Ectodermal cell (in vitro differentiated cells): ENCODE measurements at regions not wholly inside any gene's neighbourhood (a gene's known extent, or its start where the extent isn't known, plus 50 kb on each side); places are given as distances from the start of the nearest gene placed in this dataset.
"Not testable (repeated sequence)": the region's sequence is repeated elsewhere in the genome, so short reads cannot be mapped to it uniquely, and the experiment has no call there.

Source experiments
- H3K27ac ChIP-seq: 2 replicates; pipeline ENCODE4 v1.7.0; 2013; ENCODE audit warnings: mild to moderate bottlenecking, low read depth, low read length; ENCODE audit not compliant: insufficient read depth, poor library complexity, severe bottlenecking
- H3K27me3 ChIP-seq: 2 replicates; pipeline ENCODE4 v1.7.0; 2013; ENCODE audit warnings: mild to moderate bottlenecking, low read length; ENCODE audit not compliant: insufficient read depth, control insufficient read depth, poor library complexity, severe bottlenecking
- H3K36me3 ChIP-seq: one replicate; pipeline ENCODE4 v1.7.0; 2013; ENCODE audit warnings: low read length; ENCODE audit not compliant: control insufficient read depth, insufficient read depth
- H3K4me1 ChIP-seq: one replicate; pipeline ENCODE4 v1.7.0; 2013; ENCODE audit warnings: low read length; ENCODE audit not compliant: control insufficient read depth, insufficient read depth
- H3K4me3 ChIP-seq: 2 replicates; pipeline ENCODE4 v1.7.0; 2013; ENCODE audit warnings: low read depth, low read length, control low read depth; ENCODE audit not compliant: insufficient read depth
- H3K9me3 ChIP-seq: 2 replicates; pipeline ENCODE4 v1.7.0; 2013; ENCODE audit warnings: mild to moderate bottlenecking, low read length, moderate library complexity; ENCODE audit not compliant: control insufficient read depth
- WGBS, 2 experiments: methylation state at CpG; one replicate each; pipeline ENCODE4 v1.1.7; 2013; ENCODE audit warnings: missing lambda C conversion rate in 2 of 2; 5-methylcytosine and 5-hydroxymethylcytosine counted together

- Histone ChIP-seq H3K4me1 (no peaks in the 10 kb centered on the region), H3K4me3 (no peak overlapping the region), H3K27ac (no peak overlapping the region), H3K36me3 (no peaks in the 10 kb centered on the region), H3K9me3 (no peaks in the 10 kb centered on the region), H3K27me3 (no peaks in the 10 kb centered on the region)
- WGBS, 2 experiments = 86% methylated on average over 22 to 23 of the region's 23 CpGs
Observed at GRCh38 chr22:48824712-48825651, 1002.7 kb downstream of the BRD1 start.

- WGBS, 2 experiments = 94 to 96% methylated on average over 12 of the region's 12 CpGs
- H3K4me3 ChIP-seq = no peak overlapping the region
Observed at GRCh38 chr22:48823941-48824340, 1003.7 kb downstream of the BRD1 start.

GRCh38 chr22:48822278-48823233, 1005.1 kb downstream of the BRD1 start:
- Histone ChIP-seq H3K4me1 (no peaks in the 10 kb centered on the region), H3K27ac (no peak overlapping the region), H3K9me3 (no peaks in the 10 kb centered on the region), H3K36me3 (no peaks in the 10 kb centered on the region), H3K27me3 (no peaks in the 10 kb centered on the region), H3K4me3 (no peak overlapping the region)
- WGBS, 2 experiments = 95 to 97% methylated on average over 19 of the region's 19 CpGs

More at GRCh38 chr22:48823941-48824340, 1003.7 kb downstream of the BRD1 start:
- H3K27ac ChIP-seq = no peak overlapping the region
- no peaks in the 10 kb centered on the region for H3K9me3 ChIP-seq
- H3K27me3 ChIP-seq = no peaks in the 10 kb centered on the region
- H3K4me1 ChIP-seq = no peaks in the 10 kb centered on the region
- no peaks in the 10 kb centered on the region for H3K36me3 ChIP-seq

- Histone ChIP-seq H3K36me3 (no peaks in the 10 kb centered on the region), H3K4me1 (no peaks in the 10 kb centered on the region), H3K27ac (no peak overlapping the region), H3K27me3 (no peaks in the 10 kb centered on the region), H3K9me3 (no peaks in the 10 kb centered on the region), H3K4me3 (no peak overlapping the region)
- WGBS, 2 experiments = 94 to 98% methylated on average over 9 to 10 of the region's 10 CpGs
Observed at GRCh38 chr22:48821727-48822126, 1005.9 kb downstream of the BRD1 start.

GRCh38 chr22:48821346-48821690, 1006.4 kb downstream of the BRD1 start:
- Histone ChIP-seq H3K4me3 (no peak overlapping the region), H3K36me3 (no peaks in the 10 kb centered on the region)
- 92 to 93% methylated on average over 10 of the region's 10 CpGs for WGBS, 2 experiments

GRCh38 chr22:48820481-48821345, 1007.0 kb downstream of the BRD1 start:
- H3K27ac ChIP-seq = no peak overlapping the region
- no peak overlapping the region for H3K4me3 ChIP-seq
- H3K4me1 ChIP-seq = no peaks in the 10 kb centered on the region
- no peaks in the 10 kb centered on the region for H3K36me3 ChIP-seq
- WGBS, 2 experiments = 94 to 95% methylated on average over 27 of the region's 27 CpGs
- H3K27me3 ChIP-seq = no peaks in the 10 kb centered on the region
- H3K9me3 ChIP-seq = no peaks in the 10 kb centered on the region

More at GRCh38 chr22:48821346-48821690, 1006.4 kb downstream of the BRD1 start:
- Histone ChIP-seq H3K4me1 (no peaks in the 10 kb centered on the region), H3K27me3 (no peaks in the 10 kb centered on the region), H3K27ac (no peak overlapping the region), H3K9me3 (no peaks in the 10 kb centered on the region)

GRCh38 chr22:48819961-48820360, 1007.7 kb downstream of the BRD1 start:
- Histone ChIP-seq H3K36me3 (no peaks in the 10 kb centered on the region), H3K4me1 (no peaks in the 10 kb centered on the region), H3K9me3 (no peaks in the 10 kb centered on the region), H3K27me3 (no peaks in the 10 kb centered on the region), H3K27ac (no peak overlapping the region), H3K4me3 (no peak overlapping the region)
- 93 to 94% methylated on average over 13 of the region's 13 CpGs for WGBS, 2 experiments

- Histone ChIP-seq H3K27ac (no peak overlapping the region), H3K4me1 (no peaks in the 10 kb centered on the region), H3K9me3 (no peaks in the 10 kb centered on the region), H3K36me3 (no peaks in the 10 kb centered on the region), H3K4me3 (no peak overlapping the region), H3K27me3 (no peaks in the 10 kb centered on the region)
- WGBS, 2 experiments = 93 to 95% methylated on average over 16 of the region's 16 CpGs
Observed at GRCh38 chr22:48819232-48819631, 1008.4 kb downstream of the BRD1 start.

GRCh38 chr22:48817491-48817890, 1010.2 kb downstream of the BRD1 start:
- WGBS, 2 experiments = 91 to 95% methylated on average over 10 of the region's 10 CpGs
- H3K27ac ChIP-seq, H3K9me3 ChIP-seq, H3K27me3 ChIP-seq, H3K36me3 ChIP-seq, H3K4me1 ChIP-seq, H3K4me3 ChIP-seq: not testable (repeated sequence)
